GM18508 (cell line): ENCODE measurements at regions not wholly inside any gene's neighbourhood (a gene's known extent, or its start where the extent isn't known, plus 50 kb on each side); places are given as distances from the start of the nearest gene placed in this dataset.

Experiments
- ATAC-seq: cut with Tn5 transposase; IDR thresholded peaks from one replicate; pipeline ENCODE4 v1.9.1; 2021; ENCODE audit warnings: moderate number of reproducible peaks; ENCODE audit not compliant: insufficient read depth, unreplicated experiment

DNA sequence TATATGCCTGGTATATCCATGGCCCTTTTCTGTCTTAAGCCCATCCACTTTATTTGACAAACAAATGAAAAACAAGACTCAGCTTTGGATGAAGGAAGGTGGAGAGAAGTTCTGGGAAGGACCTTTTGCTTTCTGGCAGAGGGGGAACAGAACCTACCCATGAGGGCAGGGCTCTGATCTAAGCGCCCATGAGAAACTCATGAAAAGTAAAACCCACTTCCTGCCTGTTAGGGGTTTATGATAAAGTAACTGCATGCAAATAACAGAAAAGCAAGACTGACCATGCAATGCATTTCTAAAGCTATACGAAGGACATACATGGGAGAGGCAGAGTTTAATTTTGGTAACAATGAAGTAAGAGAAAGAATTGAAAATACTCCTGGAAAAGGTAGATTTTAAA lies 181.9 kb upstream of the ADRA1B start:
- no peak for ATAC-seq

DNA sequence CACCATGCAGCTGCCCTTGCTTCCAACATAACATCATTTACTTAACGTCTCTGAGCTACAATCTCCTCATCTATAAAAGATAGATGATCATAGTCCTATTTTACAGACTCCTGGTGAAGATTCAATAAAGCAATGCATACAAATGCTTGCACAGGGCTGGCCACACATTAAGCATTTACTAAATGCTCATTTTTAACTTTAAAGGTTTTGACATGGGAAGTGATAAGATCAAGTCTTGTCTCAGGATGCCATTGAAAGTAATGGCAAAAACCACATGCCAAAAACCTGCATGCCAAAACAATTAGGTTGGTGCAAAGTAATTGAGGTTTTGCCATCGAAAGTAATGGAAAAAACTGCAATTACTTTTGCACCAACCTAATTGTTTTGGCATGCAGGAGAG lies 181.2 kb upstream of the ADRA1B start:
- no peak for ATAC-seq

DNA sequence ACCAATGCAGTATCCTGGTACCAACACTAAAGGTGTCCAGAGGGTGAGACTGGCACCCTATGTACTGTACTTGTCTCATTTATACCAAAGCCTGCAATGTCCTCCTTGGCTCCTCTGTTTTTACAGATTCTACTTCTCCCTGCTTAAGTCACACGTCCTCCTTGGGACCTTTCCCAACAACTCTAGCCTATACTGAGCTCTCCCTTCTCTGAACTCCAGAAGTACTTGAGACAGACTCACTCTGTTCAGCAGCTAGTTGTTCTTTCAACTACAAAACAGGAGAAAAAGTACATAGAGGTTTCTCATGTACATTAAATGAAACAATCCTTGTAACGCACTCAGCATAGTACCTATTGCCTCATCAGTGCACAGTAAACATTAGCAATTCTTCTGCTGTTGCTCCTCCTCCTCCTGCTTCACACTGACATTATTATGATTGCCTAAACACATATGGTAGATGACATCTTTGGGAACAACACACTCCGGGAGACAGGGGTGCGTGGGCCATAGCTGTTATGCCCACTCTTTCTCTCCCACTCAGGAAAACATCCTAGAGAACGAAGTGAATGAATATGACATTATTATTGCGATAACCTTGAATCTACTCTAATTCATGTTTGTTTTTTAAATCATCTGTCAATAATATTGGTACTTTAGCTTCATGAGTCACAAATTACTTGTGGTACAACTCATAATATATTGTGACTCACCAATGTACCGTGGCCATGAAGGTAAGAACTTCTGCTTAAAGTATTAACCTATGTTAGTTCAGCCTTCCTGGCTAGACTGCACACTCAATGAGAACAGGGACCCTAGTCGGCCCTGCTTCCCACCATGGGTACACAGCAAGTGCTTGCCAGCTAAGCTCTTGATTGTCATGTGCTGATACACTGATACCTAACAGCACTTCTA lies 180.3 kb upstream of the ADRA1B start:
- no peak for ATAC-seq

DNA sequence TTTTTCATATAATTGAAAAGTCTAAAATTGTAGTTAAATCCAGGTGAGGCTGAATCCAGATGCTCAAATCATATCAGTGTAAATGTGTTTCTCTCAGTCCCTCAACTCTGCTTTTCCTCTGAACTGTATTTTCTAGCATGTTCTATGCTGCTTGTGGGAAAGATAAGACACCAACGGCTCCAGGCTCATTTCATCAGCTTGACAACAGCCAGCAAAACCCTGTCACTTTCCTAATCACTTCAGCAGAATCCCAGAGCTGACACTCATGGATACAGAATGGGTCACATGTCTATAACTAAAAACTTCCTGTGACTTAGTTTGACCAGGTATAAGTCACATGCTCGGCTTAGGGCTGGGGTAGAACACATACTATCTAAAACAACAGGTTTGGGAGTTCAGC lies 179.4 kb upstream of the ADRA1B start:
- ATAC-seq = no peak

DNA sequence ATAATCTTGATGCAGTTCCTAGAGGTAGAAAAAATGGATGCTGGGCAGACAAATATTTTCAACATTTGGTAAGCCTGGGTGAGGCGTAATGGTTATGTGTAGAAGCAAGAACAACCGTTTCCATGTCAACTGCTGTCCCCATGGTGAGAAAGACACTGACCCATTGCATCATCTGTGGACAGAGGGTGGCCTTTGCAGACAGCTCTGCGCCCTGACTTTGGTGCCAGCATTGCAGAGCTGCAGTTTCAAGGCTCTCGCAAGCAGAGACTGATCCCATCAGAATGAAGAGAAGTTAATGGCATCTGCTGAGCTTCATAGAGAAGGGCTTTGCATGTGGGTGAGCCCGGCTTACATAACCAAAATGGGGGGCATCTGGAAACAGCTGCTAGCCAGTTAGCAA lies 179.0 kb upstream of the ADRA1B start:
- ATAC-seq = no peak

DNA sequence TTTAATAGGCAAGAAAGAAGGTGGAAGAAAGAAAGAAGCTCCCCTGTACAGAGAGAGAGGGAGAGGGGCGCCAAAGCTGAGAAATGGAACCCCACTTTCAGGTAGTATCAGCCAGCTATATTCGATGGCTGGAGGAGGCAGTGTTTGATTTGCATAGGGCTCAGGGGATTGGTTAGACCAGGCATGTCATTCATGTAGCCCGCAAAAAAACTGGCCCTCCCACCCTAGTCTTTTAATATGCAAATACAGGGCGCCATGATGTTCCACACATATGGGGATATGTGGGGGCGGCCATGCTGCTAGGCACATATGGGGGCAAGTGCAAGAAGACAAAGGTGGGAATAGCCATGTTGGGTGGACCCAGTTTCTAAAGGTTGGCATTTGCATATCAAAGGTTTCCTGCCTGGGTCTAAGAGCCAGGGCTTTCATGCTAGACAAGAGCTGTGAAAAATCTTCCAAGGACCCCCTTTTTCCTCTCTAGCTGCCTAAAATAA lies 174.4 kb upstream of the ADRA1B start:
- ATAC-seq = no peak

DNA sequence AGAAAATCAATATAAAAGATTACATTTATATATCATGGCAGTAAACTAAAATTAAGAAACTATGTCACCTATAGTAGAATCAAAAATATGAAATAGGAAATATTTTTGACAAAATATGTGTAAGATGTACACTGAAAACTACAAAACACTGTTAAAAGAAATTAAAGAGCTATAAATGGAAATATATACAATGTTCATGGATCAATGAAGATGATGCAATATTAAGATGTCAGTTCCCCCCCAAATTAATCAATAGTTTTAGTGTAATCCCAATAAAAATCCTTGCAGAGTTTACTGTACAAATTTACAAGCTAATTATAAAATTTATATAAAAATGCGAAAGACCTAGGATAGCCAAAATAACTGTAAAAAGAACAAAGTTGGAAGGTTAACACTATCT lies 173.0 kb upstream of the ADRA1B start:
- no peak for ATAC-seq

DNA sequence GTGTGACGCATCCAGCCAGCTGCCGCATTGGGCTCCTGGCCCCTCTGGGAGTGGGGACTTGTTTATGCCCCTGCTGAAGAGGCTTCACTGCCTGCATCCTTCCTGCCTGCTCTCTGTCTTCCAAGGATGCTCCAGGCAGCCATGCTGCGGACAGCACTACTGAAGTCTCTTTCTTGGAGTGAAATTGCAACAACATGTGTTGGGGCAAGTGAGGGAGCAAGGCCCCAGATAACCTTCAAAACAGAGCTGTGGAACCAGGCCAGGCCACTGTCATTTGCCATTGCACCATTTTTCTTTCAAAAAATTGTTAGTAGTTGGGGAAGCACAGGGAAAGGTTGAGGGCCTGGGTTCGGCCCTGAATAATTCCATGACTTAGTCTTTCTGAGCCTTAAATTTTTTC lies 169.6 kb upstream of the ADRA1B start:
- ATAC-seq = no peak

DNA sequence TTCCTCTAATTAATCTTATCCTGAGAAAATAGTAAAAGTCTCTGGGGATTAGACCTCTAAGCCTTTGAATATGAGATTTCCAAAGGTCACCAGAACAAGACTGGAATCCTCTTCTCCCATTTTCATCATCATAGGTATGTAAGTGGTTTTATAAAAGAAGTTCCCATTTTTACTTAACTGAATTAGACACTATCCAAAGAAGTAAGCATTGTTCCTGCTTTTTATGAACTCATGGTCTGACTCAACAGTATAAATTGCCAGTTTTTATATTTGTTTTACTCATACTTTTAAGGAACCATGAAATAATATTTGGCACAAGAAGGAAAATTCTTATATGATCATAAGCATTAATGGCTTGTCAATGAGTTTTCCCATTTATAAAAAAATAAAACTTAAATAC lies 167.1 kb upstream of the ADRA1B start:
- ATAC-seq = no peak

DNA sequence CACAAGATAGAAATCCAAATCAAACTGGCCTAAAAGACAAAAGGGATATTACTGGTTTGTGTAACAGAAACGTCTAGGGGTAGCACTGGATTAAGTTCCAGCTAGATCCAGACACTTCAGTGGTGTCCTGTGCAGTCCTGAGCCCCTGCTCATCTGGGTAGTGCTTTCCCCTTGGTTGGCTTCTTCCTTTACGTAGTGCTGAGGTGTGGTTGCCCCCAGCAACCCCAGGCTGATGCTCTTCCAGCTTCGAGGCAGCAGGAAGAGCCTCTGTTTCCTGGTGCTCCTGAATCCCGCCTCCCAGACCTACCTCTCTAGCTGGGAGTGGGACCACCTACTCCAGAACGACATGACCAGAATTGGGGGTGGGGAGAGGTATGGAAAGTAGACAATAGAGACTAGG lies 166.1 kb upstream of the ADRA1B start:
- no peak for ATAC-seq

DNA sequence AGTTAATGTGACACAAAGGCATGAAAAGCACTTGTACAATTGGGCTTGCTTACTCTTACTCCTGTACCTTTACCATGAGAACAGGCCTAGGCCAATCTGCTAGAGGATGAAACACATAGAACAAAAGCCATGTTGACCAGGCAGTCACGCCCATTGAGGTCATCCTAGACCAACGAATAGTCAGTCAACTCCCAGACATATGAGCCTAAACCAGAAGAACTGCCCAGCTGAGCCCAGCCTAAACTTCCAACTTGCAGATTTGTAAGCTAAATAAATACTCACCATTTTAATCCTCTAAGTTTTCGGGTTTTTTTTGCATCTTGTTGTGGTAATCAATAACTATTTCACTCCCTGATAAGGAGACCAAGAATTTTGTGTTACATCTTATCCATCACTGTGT lies 164.8 kb upstream of the ADRA1B start:
- no peak for ATAC-seq

DNA sequence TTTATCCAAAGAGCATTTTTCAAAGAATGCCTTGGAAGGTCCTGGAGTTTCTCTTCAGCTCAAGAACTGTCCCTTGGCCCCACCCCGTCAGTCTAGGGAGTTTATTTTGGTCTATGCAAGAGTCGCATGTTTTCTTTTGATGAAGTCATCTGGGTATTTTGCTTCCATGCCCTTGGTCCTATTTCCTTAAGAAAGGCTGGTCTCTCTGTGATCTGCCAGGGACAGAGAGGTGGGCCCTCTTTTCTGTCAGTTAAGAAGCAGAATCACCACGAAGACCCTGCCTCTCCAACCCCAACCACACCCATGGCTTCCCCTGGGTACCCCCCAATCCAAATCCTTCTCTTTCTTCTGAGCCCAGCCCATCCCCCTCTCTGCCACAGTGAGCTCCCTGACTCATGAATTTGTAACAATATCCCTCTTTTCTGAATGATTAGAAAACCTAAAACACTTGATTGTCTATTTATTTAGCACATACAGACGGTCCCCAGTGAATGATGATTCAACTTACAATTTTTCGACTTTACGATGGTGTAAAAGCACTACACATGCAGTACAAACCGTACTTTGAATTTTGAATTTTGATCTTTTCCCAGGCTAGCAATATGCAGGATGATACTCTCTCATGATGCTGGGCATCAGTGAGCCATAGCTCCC lies 163.5 kb upstream of the ADRA1B start:
- no peak for ATAC-seq

DNA sequence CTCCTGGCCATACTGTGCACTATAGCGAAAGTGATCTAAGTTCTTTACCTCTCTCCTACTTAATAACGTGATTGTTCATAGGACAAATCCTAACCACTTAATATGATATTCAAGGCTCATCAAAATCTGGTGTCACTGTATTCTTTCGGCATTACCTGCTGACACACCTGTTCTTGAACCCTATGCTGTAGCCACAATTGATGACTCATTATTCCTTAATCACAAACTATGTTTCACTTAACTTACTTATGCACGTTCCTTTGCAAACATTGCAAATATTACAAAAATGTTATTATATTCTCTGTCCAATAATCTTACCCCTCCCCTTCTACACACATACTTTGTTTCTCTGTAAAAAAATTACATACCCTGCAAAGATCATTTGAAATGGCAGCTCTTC lies 158.1 kb upstream of the ADRA1B start:
- ATAC-seq = no peak

DNA sequence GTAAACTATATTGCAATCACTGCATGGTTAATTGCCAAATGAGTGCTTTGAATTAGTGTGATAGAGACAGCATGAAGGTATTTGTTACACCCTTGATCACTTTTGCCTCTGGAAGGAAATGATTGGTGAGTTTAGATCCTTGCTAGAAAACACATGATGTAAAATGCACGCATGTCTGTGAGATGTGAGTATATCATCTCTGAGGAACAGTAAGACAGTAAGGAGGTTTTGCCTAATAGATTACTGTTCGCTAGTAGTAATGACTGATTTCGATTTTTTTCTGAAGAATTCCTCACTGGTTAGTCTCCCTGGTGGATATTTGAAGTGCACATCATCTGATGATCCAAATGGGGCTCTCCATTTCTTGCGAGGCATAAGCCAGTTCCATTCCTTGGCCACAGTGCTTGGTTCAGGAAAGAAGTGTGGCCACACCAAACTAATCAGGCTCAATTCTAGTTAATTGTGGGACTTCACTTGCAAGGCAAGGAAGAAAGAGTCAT lies 156.4 kb upstream of the ADRA1B start:
- no peak for ATAC-seq

DNA sequence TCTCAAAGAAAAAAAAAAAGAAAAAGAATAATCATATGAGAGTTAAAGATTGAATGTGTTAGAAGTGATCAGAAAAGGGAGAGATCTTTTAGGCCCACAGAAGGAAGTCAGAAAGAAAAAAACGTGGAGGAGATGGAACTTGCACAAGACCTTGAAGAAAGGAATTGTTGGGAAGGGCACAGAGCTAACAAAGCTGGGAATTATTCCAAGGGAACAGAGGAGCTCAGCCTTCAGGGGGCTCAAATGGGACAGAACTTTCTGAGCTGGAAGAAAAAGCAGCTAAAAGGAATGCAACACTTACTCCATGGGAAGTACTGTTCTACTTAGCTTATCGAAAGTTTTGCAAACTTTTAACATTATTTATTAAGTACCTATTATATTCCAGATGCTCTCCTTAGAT lies 153.4 kb upstream of the ADRA1B start:
- no peak for ATAC-seq

DNA sequence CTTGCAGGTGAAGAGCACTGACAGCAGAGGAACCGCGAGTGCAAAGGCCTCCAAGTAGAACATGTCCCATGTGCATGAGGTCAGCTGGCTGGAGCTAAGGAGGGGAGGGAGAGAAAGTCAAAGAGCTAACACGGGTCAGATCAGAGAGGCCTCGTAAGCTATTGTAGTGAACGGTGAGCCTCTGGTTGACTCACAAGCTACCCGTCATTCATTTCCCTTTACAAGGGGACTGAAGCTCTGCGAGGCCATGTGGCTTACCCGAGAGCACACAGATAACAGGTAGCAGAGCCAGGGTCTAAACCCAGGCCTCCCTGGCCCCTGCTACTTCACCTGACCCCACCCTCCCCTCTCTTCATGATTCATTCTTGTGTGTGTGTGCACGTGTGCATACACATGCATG lies 152.7 kb upstream of the ADRA1B start:
- ATAC-seq = no peak

DNA sequence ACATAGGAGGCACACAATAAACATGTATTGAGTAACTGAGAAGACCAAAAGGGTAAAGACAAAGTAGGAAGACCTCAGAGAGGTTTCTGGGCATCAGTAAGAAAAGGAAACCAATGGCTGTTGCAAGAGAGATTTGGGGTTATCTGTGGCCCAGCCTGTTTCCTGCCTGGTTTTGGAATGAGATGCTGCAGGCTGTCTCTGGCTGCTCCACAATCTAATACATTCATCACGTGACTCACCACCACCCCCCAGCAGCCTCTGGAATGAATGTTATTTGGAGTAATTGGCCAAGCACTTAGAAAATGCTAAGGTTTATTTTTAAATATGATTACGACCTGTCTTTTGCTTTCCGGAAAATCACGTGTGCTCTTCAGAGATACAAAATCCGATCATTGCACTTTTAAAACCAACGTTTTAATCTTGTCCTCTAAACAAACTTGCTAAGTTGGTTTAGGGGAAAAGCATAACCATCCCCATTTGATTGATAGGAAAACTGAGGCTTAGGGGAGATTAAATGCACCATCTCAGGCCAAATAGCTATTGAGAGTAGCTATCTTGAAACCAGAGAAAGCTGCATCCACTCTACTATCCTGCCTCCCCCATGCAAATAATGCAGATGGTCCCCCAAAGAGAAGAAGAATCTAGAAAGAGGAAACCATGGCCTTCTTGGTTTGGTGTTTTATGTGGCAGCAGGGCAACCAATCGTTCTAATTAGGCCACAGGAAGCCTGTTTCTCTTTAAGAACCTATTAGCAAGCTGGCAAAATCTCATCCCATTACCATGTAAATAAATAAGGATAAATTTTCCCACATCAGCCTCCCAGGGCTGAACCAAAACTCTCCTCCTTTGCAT lies 151.8 kb upstream of the ADRA1B start:
- ATAC-seq = no peak

DNA sequence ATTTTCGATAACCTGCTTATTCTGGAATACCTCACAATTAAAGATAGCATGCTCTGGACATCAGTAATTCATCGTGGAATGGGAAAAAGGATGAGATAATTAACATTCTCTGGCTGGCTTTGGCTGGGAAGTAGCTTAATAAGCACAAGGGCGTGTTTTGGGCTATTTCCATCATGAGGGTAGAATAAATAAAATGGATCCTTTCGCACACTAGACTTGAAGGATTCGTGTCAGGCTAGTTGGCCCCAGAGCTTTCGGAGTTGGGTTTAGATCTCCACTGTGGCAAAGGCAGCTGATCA lies 151.2 kb upstream of the ADRA1B start:
- ATAC-seq = no peak

DNA sequence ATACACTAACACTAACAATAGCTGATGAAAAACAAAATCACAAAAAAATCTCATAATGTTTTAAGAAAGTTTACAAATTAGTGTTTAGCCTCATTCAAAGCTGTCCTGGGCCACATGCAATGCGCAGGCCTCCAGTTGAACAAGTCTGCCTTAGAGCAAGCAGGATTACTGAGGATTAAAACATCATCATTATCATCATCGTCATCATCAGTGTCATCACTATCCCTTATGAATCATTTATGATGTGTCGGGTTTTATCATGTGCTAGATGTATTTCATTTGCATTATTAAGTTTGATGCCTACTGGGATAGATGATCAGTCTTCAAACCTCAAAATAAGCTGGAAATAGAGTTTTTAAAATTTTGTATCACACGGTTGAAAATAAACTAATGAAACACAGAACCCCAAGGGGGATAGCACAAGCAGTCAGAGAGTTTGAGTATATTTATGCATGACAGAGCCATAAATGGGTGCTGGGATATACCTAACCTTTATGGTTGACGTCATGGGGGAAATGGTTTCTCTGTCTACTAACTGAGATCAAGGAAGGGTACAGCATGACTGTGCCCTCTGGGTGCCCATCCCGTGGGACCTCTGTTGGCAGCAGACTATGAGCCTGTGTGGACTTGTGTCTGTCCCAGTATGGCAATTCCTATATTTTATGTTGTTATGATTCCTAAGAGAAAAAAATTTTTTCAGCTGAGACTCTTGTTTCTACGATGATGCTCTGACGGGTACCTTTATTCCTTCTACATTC lies 150.3 kb upstream of the ADRA1B start:
- no peak for ATAC-seq

DNA sequence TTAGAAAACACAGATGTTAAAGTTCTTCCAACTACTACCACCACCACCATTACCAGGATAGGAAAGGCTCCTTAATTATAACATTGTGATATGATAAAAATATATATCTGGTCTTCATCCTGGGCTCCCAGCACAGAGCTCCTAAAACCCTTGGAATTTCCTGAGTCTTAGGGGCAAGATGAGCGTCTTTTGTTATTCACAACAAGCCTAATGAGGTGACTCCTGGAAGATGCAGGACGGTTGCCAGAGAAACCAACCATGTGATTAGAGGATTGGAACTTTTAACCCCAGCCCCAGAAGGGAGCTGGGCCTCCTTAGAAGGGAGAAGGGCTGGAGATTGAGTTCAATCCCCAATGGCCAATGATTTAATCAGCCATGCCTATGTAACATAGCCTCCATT lies 148.0 kb upstream of the ADRA1B start:
- no peak for ATAC-seq
